Esophagus muscularis mucosa (tissue), 4 donors: ENCODE measurements at regions not wholly inside any gene's neighbourhood (a gene's known extent, or its start where the extent isn't known, plus 50 kb on each side); places are given as distances from the start of the nearest gene placed in this dataset.

Source experiments
- DNase-seq: peaks from one replicate; pipeline ENCODE4 v3.0.0-alpha.2; 2017; ENCODE audit errors: extremely low spot score
- H3K27ac ChIP-seq, 4 donors: fragments of 200-600 bp; sonication (generic); replicated peaks in 1 of 4; 1 replicate in 3 of 4; 2 replicates in 1 of 4; pipeline ENCODE4 v1.5.1; 2016 to 2019; ENCODE audit warnings: mild to moderate bottlenecking in 1 of 4
- H3K27me3 ChIP-seq, 4 donors: fragments of 200-600 bp; sonication (generic); one replicate each; pipeline versions ENCODE4 v1.5.1 to v1.6.0; 2016 to 2019
- H3K36me3 ChIP-seq, 4 donors: fragments of 200-600 bp; sonication (generic); one replicate each; pipeline ENCODE4 v1.5.1; 2016 to 2019
- H3K4me1 ChIP-seq, 4 donors: fragments of 200-600 bp; sonication (generic); one replicate each; pipeline ENCODE4 v1.5.1; 2016 to 2019
- H3K4me3 ChIP-seq, 4 donors: fragments of 200-600 bp; sonication (generic); 1 replicate in 2 of 4; 2 replicates in 2 of 4; pipeline ENCODE4 v1.5.1; 2016 to 2019; ENCODE audit warnings: mild to moderate bottlenecking in 4 of 4, moderate library complexity in 1 of 4
- H3K9me3 ChIP-seq, 4 donors: fragments of 200-600 bp; sonication (generic); 1 replicate in 3 of 4; 2 replicates in 1 of 4; pipeline ENCODE4 v1.5.1; 2016 to 2019
- EP300 ChIP-seq: sonication (generic); formaldehyde crosslinking; IDR thresholded peaks from one replicate; pipeline ENCODE4 v1.6.1; 2017; ENCODE audit warnings: antibody characterized with exemption
- POLR2A ChIP-seq: fragments of 450-650 bp; IDR thresholded peaks from one replicate; pipeline ENCODE4 v1.6.1; 2017; ENCODE audit warnings: antibody characterized with exemption, moderate library complexity, mild to moderate bottlenecking, low read depth
- POLR2AphosphoS5 ChIP-seq, 2 donors: sonication (generic); formaldehyde crosslinking; IDR thresholded peaks; one replicate each; pipeline ENCODE4 v1.6.1; 2017; ENCODE audit warnings: antibody characterized with exemption in 2 of 2
- WGBS: methylation state at CpG from one replicate; pipeline ENCODE4 v1.1.5; 2018; 5-methylcytosine and 5-hydroxymethylcytosine counted together
- intact Hi-C: fragments of 100-400 bp; cut with DNase I; formaldehyde crosslinking; loops from one replicate; pipeline ENCODE4 v1.15.1; 2023
- TF ChIP-seq, protein P1 (sequence below), 3 experiments: fragments of 200-600 bp in 2 of 3; fragments of 450-650 bp in 1 of 3; sonication (generic) in 2 of 3; IDR thresholded peaks; one replicate each; pipeline ENCODE4 v1.5.1; 2017 to 2019; ENCODE audit warnings: antibody characterized with exemption in 3 of 3, mild to moderate bottlenecking in 2 of 3, moderate library complexity in 1 of 3

DNA sequence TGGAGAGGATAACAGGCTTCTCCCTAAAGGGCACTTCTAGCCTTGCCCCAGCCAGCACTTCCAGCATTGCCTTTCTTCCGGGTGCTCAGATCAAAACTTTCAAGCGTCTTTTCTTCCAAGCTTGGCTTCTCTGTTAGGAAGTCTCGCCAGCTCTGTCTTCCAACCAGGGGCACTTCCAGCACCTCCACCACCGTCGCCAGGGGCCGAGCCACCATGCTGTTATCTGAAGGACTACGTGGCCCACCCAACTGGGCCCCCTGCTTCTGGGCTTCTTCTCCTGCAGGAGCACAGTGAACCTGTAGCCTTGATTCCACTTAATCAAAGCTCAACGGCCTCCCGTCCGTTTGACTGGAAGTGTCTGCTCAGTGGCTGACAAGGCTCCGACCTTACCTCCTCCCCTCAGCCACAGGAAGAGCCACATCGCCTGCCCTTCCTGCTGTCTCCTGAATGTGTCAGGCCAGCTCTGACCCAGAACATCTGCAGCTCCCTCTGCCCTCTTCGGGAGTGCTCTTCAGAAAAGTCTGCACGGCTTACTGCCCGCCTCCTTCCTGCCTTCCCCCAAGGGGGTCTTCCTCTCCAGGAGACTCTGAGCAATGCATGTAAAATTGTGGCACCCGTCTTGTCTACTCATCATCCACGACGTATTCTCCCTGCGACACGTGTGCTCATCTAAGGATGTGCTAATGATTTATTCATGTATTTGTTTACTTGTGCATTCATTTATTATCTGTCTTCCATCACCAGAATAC lies 527.0 kb downstream of the CDH26 start:
- intact Hi-C loops, result no loop called here
- H3K27me3 ChIP-seq, result peaks cover 0 to 37% (median 0%) of the 10 kb centered on the region in 4 donors
- peaks cover 0 to 4% (median 0%) of the 10 kb centered on the region in 4 donors for H3K4me1 ChIP-seq
- DNase-seq, result no peak
- no peak overlapping the region for H3K27ac ChIP-seq
- no peak for TF ChIP-seq EP300
- no peak for TF ChIP-seq POLR2A
- no peaks in the 10 kb centered on the region for H3K9me3 ChIP-seq
- H3K4me3 ChIP-seq, result no peak overlapping the region
- 51% methylated on average over 20 of the region's 20 CpGs for WGBS
- H3K36me3 ChIP-seq, result no peaks in the 10 kb centered on the region

GRCh38 chr20:60486315-60486714 lies 528.1 kb downstream of the CDH26 start:
- TF ChIP-seq POLR2AphosphoS5 (IDR thresholded peaks at IDR 0.05), result no peak
- no peak for TF ChIP-seq POLR2A
- no peak for TF ChIP-seq EP300
- TF ChIP-seq, protein P1, sequence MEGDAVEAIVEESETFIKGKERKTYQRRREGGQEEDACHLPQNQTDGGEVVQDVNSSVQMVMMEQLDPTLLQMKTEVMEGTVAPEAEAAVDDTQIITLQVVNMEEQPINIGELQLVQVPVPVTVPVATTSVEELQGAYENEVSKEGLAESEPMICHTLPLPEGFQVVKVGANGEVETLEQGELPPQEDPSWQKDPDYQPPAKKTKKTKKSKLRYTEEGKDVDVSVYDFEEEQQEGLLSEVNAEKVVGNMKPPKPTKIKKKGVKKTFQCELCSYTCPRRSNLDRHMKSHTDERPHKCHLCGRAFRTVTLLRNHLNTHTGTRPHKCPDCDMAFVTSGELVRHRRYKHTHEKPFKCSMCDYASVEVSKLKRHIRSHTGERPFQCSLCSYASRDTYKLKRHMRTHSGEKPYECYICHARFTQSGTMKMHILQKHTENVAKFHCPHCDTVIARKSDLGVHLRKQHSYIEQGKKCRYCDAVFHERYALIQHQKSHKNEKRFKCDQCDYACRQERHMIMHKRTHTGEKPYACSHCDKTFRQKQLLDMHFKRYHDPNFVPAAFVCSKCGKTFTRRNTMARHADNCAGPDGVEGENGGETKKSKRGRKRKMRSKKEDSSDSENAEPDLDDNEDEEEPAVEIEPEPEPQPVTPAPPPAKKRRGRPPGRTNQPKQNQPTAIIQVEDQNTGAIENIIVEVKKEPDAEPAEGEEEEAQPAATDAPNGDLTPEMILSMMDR (IDR thresholded peaks at IDR 0.05), result no peak
- no peak overlapping the region for H3K27ac ChIP-seq
- peaks cover 0 to 4% (median 0%) of the 10 kb centered on the region in 4 donors for H3K4me1 ChIP-seq
- no peaks in the 10 kb centered on the region for H3K9me3 ChIP-seq
- 85% methylated on average over 10 of the region's 10 CpGs for WGBS
- intact Hi-C loops, result no loop called here
- H3K4me3 ChIP-seq, result no peak overlapping the region
- no peak for DNase-seq
- H3K27me3 ChIP-seq, result peaks cover 0 to 33% (median 0%) of the 10 kb centered on the region in 4 donors
- H3K36me3 ChIP-seq, result no peaks in the 10 kb centered on the region

DNA sequence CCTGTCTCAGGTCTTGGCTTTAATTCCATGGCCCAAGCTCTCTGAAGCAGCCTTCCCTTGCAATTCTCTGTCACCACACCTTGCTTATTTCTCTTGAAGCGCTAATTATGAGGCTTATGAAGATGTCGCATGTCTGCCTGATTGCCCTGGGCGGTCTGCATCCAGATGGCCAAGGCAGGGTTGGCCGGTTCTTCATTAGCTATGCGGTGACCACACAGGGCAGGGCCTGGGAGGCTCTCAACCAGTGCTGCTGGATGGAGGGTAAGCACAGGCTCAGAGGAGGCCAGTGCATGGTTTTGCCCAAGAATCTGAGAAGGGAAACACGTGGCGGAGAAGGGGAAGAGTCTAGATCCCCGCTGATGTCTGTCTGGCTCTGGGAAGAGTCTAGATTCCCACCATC lies 528.7 kb downstream of the CDH26 start:
- peaks cover 0 to 31% (median 0%) of the 10 kb centered on the region in 4 donors for H3K27me3 ChIP-seq
- intact Hi-C loops, result no loop called here
- DNase-seq, result no peak
- TF ChIP-seq POLR2AphosphoS5 (IDR thresholded peaks at IDR 0.05), result no peak
- TF ChIP-seq, protein P1 (IDR thresholded peaks at IDR 0.05), result no peak
- no peak for TF ChIP-seq POLR2A
- TF ChIP-seq EP300, result no peak
- H3K27ac ChIP-seq, result no peak overlapping the region
- no peaks in the 10 kb centered on the region for H3K36me3 ChIP-seq
- no peaks in the 10 kb centered on the region for H3K9me3 ChIP-seq
- 92% methylated on average over 7 of the region's 8 CpGs for WGBS
- H3K4me3 ChIP-seq, result no peak overlapping the region
- peaks cover 0 to 4% (median 0%) of the 10 kb centered on the region in 4 donors for H3K4me1 ChIP-seq

- intact Hi-C loops, result no loop called here
- no peaks in the 10 kb centered on the region for H3K9me3 ChIP-seq
- no peak overlapping the region for H3K4me3 ChIP-seq
- WGBS, result 76% methylated on average over 8 of the region's 8 CpGs
- no peak for DNase-seq
- H3K27ac ChIP-seq, result no peak overlapping the region
- TF ChIP-seq, protein P1 (IDR thresholded peaks at IDR 0.05), result no peak
- no peak for TF ChIP-seq POLR2AphosphoS5 (IDR thresholded peaks at IDR 0.05)
- no peak for TF ChIP-seq POLR2A
- H3K4me1 ChIP-seq, result no peaks in the 10 kb centered on the region
- H3K27me3 ChIP-seq, result peaks cover 0 to 15% (median 0%) of the 10 kb centered on the region in 4 donors
- H3K36me3 ChIP-seq, result no peaks in the 10 kb centered on the region
Measured at GRCh38 chr20:60490217-60491050, 532.2 kb downstream of the CDH26 start.

- DNase-seq, result no peak
- TF ChIP-seq EP300 (no peak), POLR2A (no peak), POLR2AphosphoS5 (IDR thresholded peaks at IDR 0.05) (no peak)
- TF ChIP-seq, protein P1 (IDR thresholded peaks at IDR 0.05), result no peak
- Histone ChIP-seq H3K27ac (no peak overlapping the region), H3K36me3 (no peaks in the 10 kb centered on the region), H3K4me3 (no peak overlapping the region), H3K4me1 (no peaks in the 10 kb centered on the region), H3K9me3 (no peaks in the 10 kb centered on the region), H3K27me3 (peaks cover 0 to 11% (median 0%) of the 10 kb centered on the region in 4 donors)
- intact Hi-C loops, result no loop called here
- 40% methylated on average over 5 of the region's 5 CpGs for WGBS
Measured at GRCh38 chr20:60491051-60491581, 532.9 kb downstream of the CDH26 start.
